H9 (cell line): ENCODE measurements at regions not wholly inside any gene's neighbourhood (a gene's known extent, or its start where the extent isn't known, plus 50 kb on each side); places are given as distances from the start of the nearest gene placed in this dataset.

Experiments
- DNase-seq: peaks from one replicate; pipeline ENCODE4 v3.0.0-alpha.2; 2017
- H2AFZ ChIP-seq: one replicate; pipeline ENCODE4 v1.6.1; 2013; ENCODE audit warnings: mild to moderate bottlenecking, low read length, control low read depth, moderate library complexity
- H2AK5ac ChIP-seq: 2 replicates; pipeline ENCODE4 v1.6.1; 2013; ENCODE audit warnings: low read length, control low read depth, mixed read lengths; ENCODE audit not compliant: insufficient read length
- H2BK120ac ChIP-seq: one replicate; pipeline ENCODE4 v1.6.1; 2013; ENCODE audit warnings: low read depth, mild to moderate bottlenecking, low read length, control low read depth, inconsistent platforms; ENCODE audit not compliant: poor library complexity, severe bottlenecking
- H2BK12ac ChIP-seq: 2 replicates; pipeline ENCODE4 v1.6.1; 2013; ENCODE audit warnings: low read length, control low read depth, mixed read lengths, low read depth; ENCODE audit not compliant: insufficient read length
- H2BK15ac ChIP-seq: 2 replicates; pipeline ENCODE4 v1.6.1; 2013; ENCODE audit warnings: low read depth, low read length, control low read depth
- H2BK20ac ChIP-seq: one replicate; pipeline ENCODE4 v1.6.1; 2013; ENCODE audit warnings: low read depth, mild to moderate bottlenecking, low read length, control low read depth, inconsistent platforms; ENCODE audit not compliant: poor library complexity, severe bottlenecking
- H2BK5ac ChIP-seq: 2 replicates; pipeline ENCODE4 v1.6.1; 2013; ENCODE audit warnings: low read length, control low read depth, mixed read lengths; ENCODE audit not compliant: insufficient read length
- H3K14ac ChIP-seq: 2 replicates; pipeline ENCODE4 v1.6.1; 2013; ENCODE audit warnings: low read length, control low read depth; ENCODE audit not compliant: insufficient read depth
- H3K18ac ChIP-seq: 2 replicates; pipeline ENCODE4 v1.6.1; 2013; ENCODE audit warnings: low read depth, mild to moderate bottlenecking, mixed read lengths, low read length, control low read depth; ENCODE audit not compliant: insufficient read length
- H3K23ac ChIP-seq: 2 replicates; pipeline ENCODE4 v1.6.1; 2013; ENCODE audit warnings: low read length, control low read depth, mixed read lengths, low read depth; ENCODE audit not compliant: insufficient read length
- H3K23me2 ChIP-seq: 2 replicates; pipeline ENCODE4 v1.6.1; 2013; ENCODE audit warnings: low read depth, mild to moderate bottlenecking, mixed read lengths, low read length, control low read depth; ENCODE audit not compliant: insufficient read length, poor library complexity, severe bottlenecking
- H3K27ac ChIP-seq: 2 replicates; pipeline ENCODE4 v1.5.1; 2013; ENCODE audit warnings: low read length, control low read depth, mixed read lengths, low read depth; ENCODE audit not compliant: insufficient read length
- H3K27me3 ChIP-seq: 2 replicates; pipeline ENCODE4 v1.6.1; 2013; ENCODE audit warnings: low read length, control low read depth, inconsistent platforms; ENCODE audit not compliant: insufficient read depth
- H3K4ac ChIP-seq: 2 replicates; pipeline ENCODE4 v1.6.1; 2013; ENCODE audit warnings: low read depth, mild to moderate bottlenecking, control low read depth, inconsistent platforms, low read length, moderate library complexity
- H3K4me1 ChIP-seq: 2 replicates; pipeline ENCODE4 v1.6.1; 2013; ENCODE audit warnings: low read length, control low read depth, inconsistent platforms; ENCODE audit not compliant: insufficient read depth
- H3K4me2 ChIP-seq: 2 replicates; pipeline ENCODE4 v1.6.1; 2013; ENCODE audit warnings: low read length, control low read depth, mixed read lengths; ENCODE audit not compliant: insufficient read length, insufficient read depth
- H3K56ac ChIP-seq: 2 replicates; pipeline ENCODE4 v1.6.1; 2013; ENCODE audit warnings: low read depth, mild to moderate bottlenecking, mixed read lengths, low read length, control low read depth; ENCODE audit not compliant: insufficient read length
- H3K79me1 ChIP-seq: 2 replicates; pipeline ENCODE4 v1.6.1; 2013; ENCODE audit warnings: low read depth, mild to moderate bottlenecking, moderate library complexity, low read length, control low read depth, inconsistent platforms; ENCODE audit not compliant: insufficient read depth, poor library complexity, severe bottlenecking
- H3K79me2 ChIP-seq: 2 replicates; pipeline ENCODE4 v1.6.1; 2013; ENCODE audit warnings: low read length, control low read depth, inconsistent platforms; ENCODE audit not compliant: insufficient read depth
- H3K9ac ChIP-seq: 2 replicates; pipeline ENCODE4 v1.6.1; 2013; ENCODE audit warnings: low read length, control low read depth, mixed read lengths; ENCODE audit not compliant: insufficient read length; ENCODE audit errors: extremely low read depth
- H3K9me3 ChIP-seq: one replicate; pipeline ENCODE4 v1.6.1; 2013; ENCODE audit warnings: low read depth, low read length, inconsistent platforms; ENCODE audit not compliant: control insufficient read depth
- H3T11ph ChIP-seq: one replicate; pipeline ENCODE4 v1.6.1; 2013; ENCODE audit warnings: mild to moderate bottlenecking, low read length, control low read depth, inconsistent platforms
- H4K20me1 ChIP-seq: one replicate; pipeline ENCODE4 v1.6.1; 2013; ENCODE audit not compliant: control insufficient read depth, insufficient read length, insufficient read depth
- H4K5ac ChIP-seq: 2 replicates; pipeline ENCODE4 v1.6.1; 2013; ENCODE audit warnings: low read depth, mild to moderate bottlenecking, mixed read lengths, low read length, control low read depth; ENCODE audit not compliant: insufficient read length
- H4K8ac ChIP-seq: replicated peaks from 2 replicates; pipeline ENCODE4 v1.6.1; 2013; ENCODE audit warnings: low read length, control low read depth, mixed read lengths, low read depth; ENCODE audit not compliant: insufficient read length
- H4K91ac ChIP-seq: 2 replicates; pipeline ENCODE4 v1.6.1; 2013; ENCODE audit warnings: low read depth, mild to moderate bottlenecking, moderate library complexity, mixed read lengths, low read length, control low read depth; ENCODE audit not compliant: insufficient read length
- H3K27ac Mint-ChIP-seq, 3 experiments: 2 replicates in 2 of 3; 3 replicates in 1 of 3; pipeline ENCODE4 v1.8.0; 2020 to 2021; ENCODE audit warnings: mixed read lengths in 3 of 3, mild to moderate bottlenecking in 1 of 3, moderate library complexity in 1 of 3
- H3K27me3 Mint-ChIP-seq: 2 replicates; pipeline ENCODE4 v1.8.0; 2021; ENCODE audit warnings: low read depth, mild to moderate bottlenecking, moderate library complexity, mixed read lengths
- H3K36me3 Mint-ChIP-seq, 3 experiments: 2 replicates in 2 of 3; 3 replicates in 1 of 3; pipeline ENCODE4 v1.8.0; 2020 to 2021; ENCODE audit warnings: low read depth in 3 of 3, mixed read lengths in 3 of 3; ENCODE audit not compliant: insufficient read depth in 1 of 3
- H3K4me1 Mint-ChIP-seq, 2 experiments: 2 replicates each; pipeline ENCODE4 v1.8.0; 2020; ENCODE audit warnings: mixed read lengths in 2 of 2
- H3K4me3 Mint-ChIP-seq, 2 experiments: 2 replicates in 1 of 2; 3 replicates in 1 of 2; pipeline ENCODE4 v1.8.0; 2020 to 2021; ENCODE audit warnings: mild to moderate bottlenecking in 2 of 2, mixed read lengths in 2 of 2, moderate library complexity in 1 of 2
- H3K9me3 Mint-ChIP-seq, 2 experiments: 2 replicates in 1 of 2; 3 replicates in 1 of 2; pipeline ENCODE4 v1.8.0; 2020; ENCODE audit warnings: mild to moderate bottlenecking in 2 of 2, mixed read lengths in 2 of 2, moderate library complexity in 1 of 2
- WGBS: extraction: QIAGEN DNeasy Blood & Tissue Kit; methylation state at CpG from one replicate; pipeline ENCODE4 v1.1.7; 2013; ENCODE audit warnings: missing lambda C conversion rate, low lambda C conversion rate, mixed read lengths; ENCODE audit not compliant: insufficient read length; ENCODE audit errors: extremely low coverage; 5-methylcytosine and 5-hydroxymethylcytosine counted together
- TF ChIP-seq, protein P1 (sequence below): fragments of 200-600 bp; sonication (generic); conservative IDR thresholded peaks from 3 replicates; pipeline ENCODE4 v1.8.0; 2021; ENCODE audit warnings: antibody characterized with exemption, mild to moderate bottlenecking

- H3K4me1 Mint-ChIP-seq = peaks cover 11 to 15% of the 10 kb centered on the region in 2 experiments
Measured at GRCh38 chr6:167467282-167467681, 142.4 kb downstream of the TTLL2 start.

More at GRCh38 chr6:167467282-167467681, 142.4 kb downstream of the TTLL2 start:
- H3T11ph ChIP-seq = no peak overlapping the region
- H3K4ac ChIP-seq = no peak overlapping the region
- H4K20me1 ChIP-seq = no peaks in the 10 kb centered on the region
- H3K14ac ChIP-seq = no peak overlapping the region
- TF ChIP-seq, protein P1, sequence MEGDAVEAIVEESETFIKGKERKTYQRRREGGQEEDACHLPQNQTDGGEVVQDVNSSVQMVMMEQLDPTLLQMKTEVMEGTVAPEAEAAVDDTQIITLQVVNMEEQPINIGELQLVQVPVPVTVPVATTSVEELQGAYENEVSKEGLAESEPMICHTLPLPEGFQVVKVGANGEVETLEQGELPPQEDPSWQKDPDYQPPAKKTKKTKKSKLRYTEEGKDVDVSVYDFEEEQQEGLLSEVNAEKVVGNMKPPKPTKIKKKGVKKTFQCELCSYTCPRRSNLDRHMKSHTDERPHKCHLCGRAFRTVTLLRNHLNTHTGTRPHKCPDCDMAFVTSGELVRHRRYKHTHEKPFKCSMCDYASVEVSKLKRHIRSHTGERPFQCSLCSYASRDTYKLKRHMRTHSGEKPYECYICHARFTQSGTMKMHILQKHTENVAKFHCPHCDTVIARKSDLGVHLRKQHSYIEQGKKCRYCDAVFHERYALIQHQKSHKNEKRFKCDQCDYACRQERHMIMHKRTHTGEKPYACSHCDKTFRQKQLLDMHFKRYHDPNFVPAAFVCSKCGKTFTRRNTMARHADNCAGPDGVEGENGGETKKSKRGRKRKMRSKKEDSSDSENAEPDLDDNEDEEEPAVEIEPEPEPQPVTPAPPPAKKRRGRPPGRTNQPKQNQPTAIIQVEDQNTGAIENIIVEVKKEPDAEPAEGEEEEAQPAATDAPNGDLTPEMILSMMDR = no peak
- no peak for DNase-seq
- H3K4me1 ChIP-seq = no peaks in the 10 kb centered on the region; the same call in 1 of the 2 replicates
- no CpG with 5 or more reads among the region's 9 CpGs for WGBS
- Mint-ChIP-seq H3K9me3 (no peaks in the 10 kb centered on the region), H3K4me3 (no peak overlapping the region), H3K36me3 (no peaks in the 10 kb centered on the region; a peak in 1 of 7 replicates), H3K27ac (no peak overlapping the region; a peak in 1 of 7 replicates), H3K27me3 (peaks cover 15% of the 10 kb centered on the region)
- H3K9me3 ChIP-seq = no peaks in the 10 kb centered on the region
- H4K8ac ChIP-seq = no peak overlapping the region
- H2BK120ac ChIP-seq = no peak overlapping the region
- no peak overlapping the region for H2AFZ ChIP-seq
- H3K79me1 ChIP-seq = no peaks in the 10 kb centered on the region
- H3K56ac ChIP-seq = no peak overlapping the region
- H4K5ac ChIP-seq = no peak overlapping the region
- H3K27ac ChIP-seq = no peak overlapping the region
- no peak overlapping the region for H3K23ac ChIP-seq
- no peaks in the 10 kb centered on the region for H3K27me3 ChIP-seq
- no peak overlapping the region for H3K4me2 ChIP-seq
- H4K91ac ChIP-seq = no peak overlapping the region
- H2BK15ac ChIP-seq = no peak overlapping the region
- no peak overlapping the region for H3K18ac ChIP-seq
- peaks cover 2% of the 10 kb centered on the region; the same call in 1 of the 2 replicates for H3K79me2 ChIP-seq
- no peak overlapping the region for H2BK20ac ChIP-seq
- no peaks in the 10 kb centered on the region for H3K23me2 ChIP-seq
- H3K9ac ChIP-seq = no peak overlapping the region
- no peak overlapping the region for H2AK5ac ChIP-seq
- H2BK5ac ChIP-seq = no peak overlapping the region
- no peak overlapping the region for H2BK12ac ChIP-seq
